ENCODE measurements at regions not wholly inside any gene's neighbourhood (a gene's known extent, or its start where the extent isn't known, plus 50 kb on each side); places are given as distances from the start of the nearest gene placed in this dataset.

- no peak overlapping the region for H3K27ac ChIP-seq
- TF ChIP-seq CTCF (IDR thresholded peaks at IDR 0.05) = no peak
- TF ChIP-seq ZFX (IDR thresholded peaks at IDR 0.05; ENCODE audit: borderline replicate concordance) = no peak
Observed at GRCh38 chr12:46439793-46440511, 67.4 kb upstream of the SLC38A2 start.

GRCh38 chr12:46438719-46439319, 66.2 kb upstream of the SLC38A2 start:
- no peak overlapping the region for H3K27ac ChIP-seq
- TF ChIP-seq ZFX (IDR thresholded peaks at IDR 0.05; ENCODE audit: borderline replicate concordance) (no peak), CTCF (IDR thresholded peaks at IDR 0.05) (no peak)

GRCh38 chr12:46438256-46438655, 65.7 kb upstream of the SLC38A2 start:
- no peak overlapping the region for H3K27ac ChIP-seq
- TF ChIP-seq CTCF (IDR thresholded peaks at IDR 0.05) (no peak), ZFX (IDR thresholded peaks at IDR 0.05; ENCODE audit: borderline replicate concordance) (no peak)

GRCh38 chr12:46437469-46437868, 64.9 kb upstream of the SLC38A2 start:
- TF ChIP-seq CTCF (IDR thresholded peaks at IDR 0.05) = no peak
- TF ChIP-seq ZFX (IDR thresholded peaks at IDR 0.05; ENCODE audit: borderline replicate concordance) = no peak
- no peak overlapping the region for H3K27ac ChIP-seq

GRCh38 chr12:46436747-46437146, 64.2 kb upstream of the SLC38A2 start:
- H3K27ac ChIP-seq = no peak overlapping the region
- TF ChIP-seq CTCF (IDR thresholded peaks at IDR 0.05) = no peak
- TF ChIP-seq ZFX (IDR thresholded peaks at IDR 0.05; ENCODE audit: borderline replicate concordance) = no peak

GRCh38 chr12:46435625-46436024, 63.1 kb upstream of the SLC38A2 start:
- no peak for TF ChIP-seq CTCF (IDR thresholded peaks at IDR 0.05)
- no peak for TF ChIP-seq ZFX (IDR thresholded peaks at IDR 0.05; ENCODE audit: borderline replicate concordance)
- H3K27ac ChIP-seq = no peak overlapping the region

- no peak for TF ChIP-seq CTCF (IDR thresholded peaks at IDR 0.05)
- no peak for TF ChIP-seq ZFX (IDR thresholded peaks at IDR 0.05; ENCODE audit: borderline replicate concordance)
Observed at GRCh38 chr12:46435029-46435428, 62.5 kb upstream of the SLC38A2 start.

More at GRCh38 chr12:46435029-46435428, 62.5 kb upstream of the SLC38A2 start:
- H3K27ac ChIP-seq = no peak overlapping the region
